ENCODE measurements at regions not wholly inside any gene's neighbourhood (a gene's known extent, or its start where the extent isn't known, plus 50 kb on each side); places are given as distances from the start of the nearest gene placed in this dataset.

- TF ChIP-seq STAT6 (CRISPR knock-in tag; IDR thresholded peaks at IDR 0.05; ENCODE audit: borderline replicate concordance) (no peak), ARID2 (CRISPR knock-in tag; IDR thresholded peaks at IDR 0.05; ENCODE audit: borderline replicate concordance) (no peak), ZNF605 (CRISPR knock-in tag; IDR thresholded peaks at IDR 0.05) (0 out of 2 replicates have a peak, but pooled peaks have one; percentile 65), NR2F6 (IDR thresholded peaks at IDR 0.05) (no peak), NR2F6 (CRISPR knock-in tag; IDR thresholded peaks at IDR 0.05) (peak; percentile 43; the same call in 1 of the 2 replicates), ONECUT2 (CRISPR knock-in tag; IDR thresholded peaks at IDR 0.05) (peak; percentile 89), HOMEZ (CRISPR knock-in tag; IDR thresholded peaks at IDR 0.05; ENCODE audit: low read depth) (peak; percentile 54), ZNF274 (CRISPR knock-in tag; IDR thresholded peaks at IDR 0.05) (no peak), TCF7 (IDR thresholded peaks at IDR 0.05; ENCODE audit: low read depth) (peak; percentile 21; the same call in 1 of the 2 replicates), HDAC2 (CRISPR knock-in tag; IDR thresholded peaks at IDR 0.05) (peak; percentile 37; the same call in 1 of the 2 replicates), ZNF431 (CRISPR knock-in tag; IDR thresholded peaks at IDR 0.05; ENCODE audit: borderline replicate concordance, low read depth) (0 out of 2 replicates have a peak, but pooled peaks have one; percentile 26), ZNF792 (CRISPR knock-in tag; IDR thresholded peaks at IDR 0.05) (peak; percentile 77), ZNF205 (CRISPR knock-in tag; IDR thresholded peaks at IDR 0.05) (no peak)
Measured at GRCh38 chr3:31247850-31248562, 284.7 kb upstream of the STT3B start (continued).

All from HepG2 (cell line).